Endothelial cell (in vitro differentiated cells): ENCODE measurements at regions not wholly inside any gene's neighbourhood (a gene's known extent, or its start where the extent isn't known, plus 50 kb on each side); places are given as distances from the start of the nearest gene placed in this dataset.

ENCODE experiments used
- DNase-seq: peaks from one replicate; pipeline ENCODE4 v3.0.0; 2021; ENCODE audit warnings: low spot score
- H3K27ac Mint-ChIP-seq: one replicate; pipeline ENCODE4 v1.8.0; 2021; ENCODE audit warnings: mixed read lengths, inconsistent platforms; ENCODE audit not compliant: unreplicated experiment
- H3K27me3 Mint-ChIP-seq: one replicate; pipeline ENCODE4 v1.8.0; 2021; ENCODE audit warnings: mild to moderate bottlenecking, moderate library complexity, mixed read lengths, inconsistent platforms; ENCODE audit not compliant: unreplicated experiment
- H3K36me3 Mint-ChIP-seq: one replicate; pipeline ENCODE4 v1.8.0; 2021; ENCODE audit warnings: mild to moderate bottlenecking, low read depth, mixed read lengths, inconsistent platforms; ENCODE audit not compliant: unreplicated experiment
- H3K4me1 Mint-ChIP-seq: one replicate; pipeline ENCODE4 v1.8.0; 2021; ENCODE audit warnings: mild to moderate bottlenecking, mixed read lengths, inconsistent platforms; ENCODE audit not compliant: unreplicated experiment
- H3K4me3 Mint-ChIP-seq: one replicate; pipeline ENCODE4 v1.8.0; 2021; ENCODE audit warnings: mild to moderate bottlenecking, mixed read lengths, inconsistent platforms; ENCODE audit not compliant: unreplicated experiment
- H3K9me3 Mint-ChIP-seq: one replicate; pipeline ENCODE4 v1.8.0; 2021; ENCODE audit warnings: mixed read lengths, inconsistent platforms; ENCODE audit not compliant: unreplicated experiment
- CTCF ChIP-seq: fragments of 200-600 bp; sonication (generic); IDR thresholded peaks from one replicate; pipeline ENCODE4 v1.5.0; 2021; ENCODE audit warnings: antibody characterized with exemption; ENCODE audit not compliant: unreplicated experiment

- H3K27me3 Mint-ChIP-seq, result peaks cover 5% of the 10 kb centered on the region
- H3K27ac Mint-ChIP-seq, result no peak overlapping the region
- no peak for TF ChIP-seq CTCF
- peak overlapping the region; percentile 47 for H3K4me3 Mint-ChIP-seq
- H3K36me3 Mint-ChIP-seq, result peaks cover 29% of the 10 kb centered on the region
- no peak for DNase-seq
- H3K9me3 Mint-ChIP-seq, result peaks cover 50% of the 10 kb centered on the region
- peaks cover 3% of the 10 kb centered on the region for H3K4me1 Mint-ChIP-seq
Observed at GRCh38 chr10:130455111-130455695, 319.0 kb downstream of the GLRX3 start.

- TF ChIP-seq CTCF, result no peak
- no peak overlapping the region for H3K27ac Mint-ChIP-seq
- H3K4me3 Mint-ChIP-seq, result peak overlapping the region; percentile 47
- DNase-seq, result no peak
- H3K36me3 Mint-ChIP-seq, result peaks cover 29% of the 10 kb centered on the region
- peaks cover 47% of the 10 kb centered on the region for H3K9me3 Mint-ChIP-seq
- peaks cover 3% of the 10 kb centered on the region for H3K4me1 Mint-ChIP-seq
- peaks cover 5% of the 10 kb centered on the region for H3K27me3 Mint-ChIP-seq
Observed at GRCh38 chr10:130455791-130456190, 319.6 kb downstream of the GLRX3 start.

GRCh38 chr10:130456616-130457015 lies 320.4 kb downstream of the GLRX3 start:
- Mint-ChIP-seq H3K4me1 (peaks cover 3% of the 10 kb centered on the region), H3K4me3 (peak overlapping the region; percentile 18), H3K27ac (no peak overlapping the region), H3K27me3 (peaks cover 5% of the 10 kb centered on the region), H3K9me3 (peaks cover 54% of the 10 kb centered on the region), H3K36me3 (peaks cover 29% of the 10 kb centered on the region)
- no peak for TF ChIP-seq CTCF
- DNase-seq, result no peak

GRCh38 chr10:130458509-130458908 lies 322.3 kb downstream of the GLRX3 start:
- Mint-ChIP-seq H3K36me3 (peaks cover 16% of the 10 kb centered on the region), H3K4me1 (peaks cover under 1% of the 10 kb centered on the region), H3K27me3 (peaks cover 4% of the 10 kb centered on the region), H3K27ac (no peak overlapping the region), H3K9me3 (peaks cover 47% of the 10 kb centered on the region), H3K4me3 (peak overlapping the region; percentile 67)
- no peak for DNase-seq
- TF ChIP-seq CTCF, result no peak

- Mint-ChIP-seq H3K36me3 (peaks cover 19% of the 10 kb centered on the region), H3K4me1 (no peaks in the 10 kb centered on the region)
Observed at GRCh38 chr10:130459011-130459410, 322.8 kb downstream of the GLRX3 start.

More at GRCh38 chr10:130459011-130459410, 322.8 kb downstream of the GLRX3 start:
- no peak for DNase-seq
- H3K27ac Mint-ChIP-seq, result no peak overlapping the region
- no peak overlapping the region for H3K4me3 Mint-ChIP-seq
- no peak for TF ChIP-seq CTCF
- peaks cover 4% of the 10 kb centered on the region for H3K27me3 Mint-ChIP-seq
- peaks cover 52% of the 10 kb centered on the region for H3K9me3 Mint-ChIP-seq
